ENCODE measurements at regions not wholly inside any gene's neighbourhood (a gene's known extent, or its start where the extent isn't known, plus 50 kb on each side); places are given as distances from the start of the nearest gene placed in this dataset.

- DNase-seq (ENCODE audit: low read depth): no peak
Observed at GRCh38 chr2:19545507-19545906, 187.1 kb upstream of the OSR1 start.

GRCh38 chr2:19543663-19544383 lies 185.4 kb upstream of the OSR1 start:
- no peak for DNase-seq (ENCODE audit: low read depth)

GRCh38 chr2:19542796-19543662 lies 184.6 kb upstream of the OSR1 start:
- no peak for DNase-seq (ENCODE audit: low read depth)

GRCh38 chr2:19541884-19542283 lies 183.5 kb upstream of the OSR1 start:
- no peak for DNase-seq (ENCODE audit: low read depth)

- DNase-seq (ENCODE audit: low read depth): no peak
Observed at GRCh38 chr2:19540739-19541525, 182.5 kb upstream of the OSR1 start.

- DNase-seq (ENCODE audit: low read depth): no peak
Observed at GRCh38 chr2:19538411-19538963, 180.1 kb upstream of the OSR1 start.

GRCh38 chr2:19536136-19536535 lies 177.7 kb upstream of the OSR1 start:
- no peak for DNase-seq (ENCODE audit: low read depth)

GRCh38 chr2:19532547-19533196 lies 174.2 kb upstream of the OSR1 start:
- no peak for DNase-seq (ENCODE audit: low read depth)

GRCh38 chr2:19529677-19530076 lies 171.3 kb upstream of the OSR1 start:
- DNase-seq (ENCODE audit: low read depth): no peak

- no peak for DNase-seq (ENCODE audit: low read depth)
Observed at GRCh38 chr2:19527771-19528170, 169.3 kb upstream of the OSR1 start.

- DNase-seq (ENCODE audit: low read depth): no peak
Observed at GRCh38 chr2:19525313-19525712, 166.9 kb upstream of the OSR1 start.

GRCh38 chr2:19519045-19519444 lies 160.6 kb upstream of the OSR1 start:
- DNase-seq (ENCODE audit: low read depth): no peak

- DNase-seq (ENCODE audit: low read depth): no peak
Observed at GRCh38 chr2:19507137-19507536, 148.7 kb upstream of the OSR1 start.

GRCh38 chr2:19505199-19506136 lies 147.0 kb upstream of the OSR1 start:
- DNase-seq (ENCODE audit: low read depth): no peak

GRCh38 chr2:19504400-19505198 lies 146.2 kb upstream of the OSR1 start:
- no peak for DNase-seq (ENCODE audit: low read depth)

- no peak for DNase-seq (ENCODE audit: low read depth)
Observed at GRCh38 chr2:19503915-19504314, 145.5 kb upstream of the OSR1 start.

- no peak for DNase-seq (ENCODE audit: low read depth)
Observed at GRCh38 chr2:19503406-19503805, 145.0 kb upstream of the OSR1 start.

GRCh38 chr2:19500126-19500525 lies 141.7 kb upstream of the OSR1 start:
- no peak for DNase-seq (ENCODE audit: low read depth)

GRCh38 chr2:19496646-19497045 lies 138.2 kb upstream of the OSR1 start:
- DNase-seq (ENCODE audit: low read depth): no peak

- DNase-seq (ENCODE audit: low read depth): no peak
Observed at GRCh38 chr2:19494241-19494640, 135.8 kb upstream of the OSR1 start.
